T-helper 1 cell treated with Interleukin-12 subunit alpha and Interleukin-12 subunit beta and Interleukin-4 antibody, amounts not matched to agents 30 μg/mL and 1 μg/mL, for 36 hours (primary cell): ENCODE measurements at regions not wholly inside any gene's neighbourhood (a gene's known extent, or its start where the extent isn't known, plus 50 kb on each side); places are given as distances from the start of the nearest gene placed in this dataset.
"Not testable (repeated sequence)": the region's sequence is repeated elsewhere in the genome, so short reads cannot be mapped to it uniquely, and the experiment has no call there.

Experiments used
- H3K27ac Mint-ChIP-seq: one replicate; pipeline ENCODE4 v1.8.0; 2021; ENCODE audit warnings: mild to moderate bottlenecking, mixed read lengths
- H3K27me3 Mint-ChIP-seq: one replicate; pipeline ENCODE4 v1.8.0; 2021; ENCODE audit warnings: low read depth, mixed read lengths
- H3K36me3 Mint-ChIP-seq: one replicate; pipeline ENCODE4 v1.8.0; 2021; ENCODE audit warnings: low read depth, mixed read lengths
- H3K4me1 Mint-ChIP-seq: one replicate; pipeline ENCODE4 v1.8.0; 2021; ENCODE audit warnings: low read depth, mixed read lengths
- H3K4me3 Mint-ChIP-seq: one replicate; pipeline ENCODE4 v1.8.0; 2021; ENCODE audit warnings: mild to moderate bottlenecking, moderate library complexity, mixed read lengths
- H3K9me3 Mint-ChIP-seq: one replicate; pipeline ENCODE4 v1.8.0; 2021; ENCODE audit warnings: mixed read lengths

- no peaks in the 10 kb centered on the region for H3K36me3 Mint-ChIP-seq
- H3K4me3 Mint-ChIP-seq = no peak overlapping the region
- no peaks in the 10 kb centered on the region for H3K9me3 Mint-ChIP-seq
- H3K27ac Mint-ChIP-seq = no peak overlapping the region
- no peaks in the 10 kb centered on the region for H3K4me1 Mint-ChIP-seq
- H3K27me3 Mint-ChIP-seq = no peaks in the 10 kb centered on the region
Measured at GRCh38 chr3:127041933-127042332, 59.0 kb downstream of the PLXNA1 start.

GRCh38 chr3:127042634-127043033 is 59.7 kb downstream of the PLXNA1 start:
- Mint-ChIP-seq H3K36me3 (no peaks in the 10 kb centered on the region), H3K4me1 (no peaks in the 10 kb centered on the region), H3K9me3 (no peaks in the 10 kb centered on the region), H3K27ac (no peak overlapping the region), H3K4me3 (no peak overlapping the region), H3K27me3 (no peaks in the 10 kb centered on the region)

- Mint-ChIP-seq H3K9me3 (no peaks in the 10 kb centered on the region), H3K36me3 (no peaks in the 10 kb centered on the region)
Measured at GRCh38 chr3:127043041-127043641, 60.2 kb downstream of the PLXNA1 start.

DNA sequence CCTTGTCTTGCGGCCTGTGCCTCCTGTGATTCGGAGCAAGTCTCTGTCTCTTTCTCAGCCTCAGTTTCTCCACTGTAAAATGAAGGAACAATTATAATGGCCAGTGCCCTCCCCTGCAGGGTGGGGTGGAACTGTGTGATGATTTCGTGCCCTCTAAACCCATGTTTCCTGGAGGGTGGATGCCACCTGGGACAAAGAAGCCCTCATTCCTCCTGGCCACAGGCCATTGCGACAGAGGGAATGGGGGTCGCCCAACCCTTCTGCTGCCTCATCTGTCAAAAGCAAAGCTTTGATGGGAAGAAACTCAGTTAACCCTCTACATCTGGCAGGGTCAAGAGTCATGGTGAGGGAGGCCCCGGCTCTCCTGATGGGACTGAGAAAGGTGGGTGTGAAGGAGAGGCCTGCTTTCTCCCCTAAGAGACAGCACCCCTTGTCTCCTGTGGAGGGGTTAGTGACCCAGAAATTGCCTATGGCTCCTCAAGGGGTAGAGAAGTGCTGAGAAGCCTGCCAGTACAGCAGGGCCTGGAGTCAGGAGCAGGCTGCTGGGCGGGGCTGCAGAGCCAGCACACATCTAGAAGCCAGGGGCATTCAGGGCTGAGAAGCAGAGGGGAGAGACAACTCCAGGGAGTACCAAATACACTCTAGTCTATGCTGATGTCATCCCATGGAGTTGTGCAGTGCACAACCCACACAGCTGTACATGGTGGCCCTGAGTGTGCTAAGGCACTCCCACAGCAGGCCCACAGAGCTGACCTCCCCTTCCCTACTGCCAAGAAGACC is 61.0 kb downstream of the PLXNA1 start:
- Mint-ChIP-seq H3K9me3 (no peaks in the 10 kb centered on the region), H3K36me3 (no peaks in the 10 kb centered on the region), H3K4me1 (no peaks in the 10 kb centered on the region), H3K27ac (no peak overlapping the region), H3K27me3 (no peaks in the 10 kb centered on the region), H3K4me3 (no peak overlapping the region)

More at GRCh38 chr3:127043041-127043641, 60.2 kb downstream of the PLXNA1 start:
- H3K4me3 Mint-ChIP-seq = no peak overlapping the region
- H3K27me3 Mint-ChIP-seq = no peaks in the 10 kb centered on the region
- H3K27ac Mint-ChIP-seq = no peak overlapping the region
- no peaks in the 10 kb centered on the region for H3K4me1 Mint-ChIP-seq

DNA sequence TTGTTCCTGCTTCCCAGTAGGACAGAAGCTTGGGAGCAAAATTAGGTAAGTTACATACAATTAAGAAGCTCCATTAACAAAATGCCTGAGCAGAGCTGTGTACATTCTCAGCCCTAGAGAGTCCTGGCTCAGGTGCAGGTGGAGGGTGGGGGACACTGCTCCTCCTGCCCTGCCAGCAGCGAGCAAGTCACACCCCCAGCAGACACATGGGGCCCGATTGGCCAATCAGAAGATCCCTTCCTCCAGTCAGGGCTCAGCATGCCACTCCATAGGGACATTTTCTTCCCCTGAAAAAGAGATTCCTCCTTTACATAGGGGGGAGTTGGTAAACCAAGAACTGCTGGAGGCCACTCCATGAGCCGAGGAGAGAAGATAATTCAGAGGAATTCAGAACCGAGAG is 62.1 kb downstream of the PLXNA1 start:
- Mint-ChIP-seq H3K4me1 (no peaks in the 10 kb centered on the region), H3K4me3 (no peak overlapping the region), H3K27ac (no peak overlapping the region), H3K27me3 (no peaks in the 10 kb centered on the region), H3K36me3 (no peaks in the 10 kb centered on the region), H3K9me3 (no peaks in the 10 kb centered on the region)

- H3K27ac Mint-ChIP-seq = no peak overlapping the region
- H3K36me3 Mint-ChIP-seq = no peaks in the 10 kb centered on the region
- H3K4me3 Mint-ChIP-seq = no peak overlapping the region
- H3K9me3 Mint-ChIP-seq = no peaks in the 10 kb centered on the region
- H3K4me1 Mint-ChIP-seq = no peaks in the 10 kb centered on the region
- no peaks in the 10 kb centered on the region for H3K27me3 Mint-ChIP-seq
Measured at GRCh38 chr3:127045435-127046045, 62.6 kb downstream of the PLXNA1 start.

GRCh38 chr3:127046690-127047089 is 63.8 kb downstream of the PLXNA1 start:
- H3K27me3 Mint-ChIP-seq, H3K36me3 Mint-ChIP-seq, H3K4me1 Mint-ChIP-seq, H3K27ac Mint-ChIP-seq, H3K9me3 Mint-ChIP-seq, H3K4me3 Mint-ChIP-seq: not testable (repeated sequence)

DNA sequence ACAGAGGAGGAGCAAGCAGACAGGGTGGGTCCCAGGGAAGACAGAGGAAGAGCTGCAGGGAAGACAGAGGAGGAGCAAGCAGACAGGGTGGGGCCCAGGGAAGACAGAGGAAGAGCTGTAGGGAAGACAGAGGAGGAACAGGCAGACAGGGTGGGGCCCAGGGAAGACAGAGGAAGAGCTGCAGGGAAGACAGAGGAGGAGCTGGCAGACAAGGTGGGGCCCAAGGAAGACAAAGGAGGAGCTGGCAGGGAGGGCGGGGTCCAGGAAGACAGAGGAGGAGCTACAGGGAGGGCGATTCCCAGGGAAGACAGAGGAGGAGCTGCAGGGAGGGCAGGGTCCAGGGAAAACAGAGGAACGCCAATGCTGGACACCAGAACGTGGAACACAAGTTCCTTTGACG is 66.5 kb downstream of the PLXNA1 start:
- Mint-ChIP-seq H3K4me1 (no peaks in the 10 kb centered on the region), H3K4me3 (no peak overlapping the region), H3K27ac (no peak overlapping the region), H3K9me3 (no peaks in the 10 kb centered on the region), H3K36me3 (no peaks in the 10 kb centered on the region), H3K27me3 (no peaks in the 10 kb centered on the region)

DNA sequence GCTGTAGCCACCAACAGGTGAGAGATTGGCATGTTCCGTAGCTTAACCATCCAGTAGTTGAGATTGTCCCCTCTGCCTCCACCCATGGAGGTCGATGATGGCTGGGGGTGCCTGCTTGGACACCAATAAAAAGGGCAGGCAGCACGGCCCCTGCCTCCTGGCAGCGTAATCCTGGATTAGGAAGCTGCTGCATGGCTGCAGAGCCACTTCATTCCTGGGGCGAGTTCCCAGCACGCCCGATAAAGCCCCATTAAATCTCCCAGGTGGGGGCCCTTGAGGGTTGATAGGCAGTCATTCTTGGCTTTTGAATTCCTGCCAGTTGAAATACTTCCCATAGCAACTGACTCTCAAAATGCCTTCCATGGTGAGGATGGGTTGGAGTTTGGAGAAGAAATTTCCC is 67.8 kb downstream of the PLXNA1 start:
- Mint-ChIP-seq H3K4me3 (no peak overlapping the region), H3K27me3 (no peaks in the 10 kb centered on the region), H3K9me3 (peaks cover 7% of the 10 kb centered on the region), H3K27ac (no peak overlapping the region), H3K4me1 (no peaks in the 10 kb centered on the region), H3K36me3 (no peaks in the 10 kb centered on the region)

GRCh38 chr3:127052121-127052561 is 69.2 kb downstream of the PLXNA1 start:
- H3K9me3 Mint-ChIP-seq = peaks cover 7% of the 10 kb centered on the region
- no peak overlapping the region for H3K27ac Mint-ChIP-seq
- no peaks in the 10 kb centered on the region for H3K36me3 Mint-ChIP-seq
- H3K27me3 Mint-ChIP-seq = no peaks in the 10 kb centered on the region
- H3K4me1 Mint-ChIP-seq = no peaks in the 10 kb centered on the region
- H3K4me3 Mint-ChIP-seq = no peak overlapping the region

DNA sequence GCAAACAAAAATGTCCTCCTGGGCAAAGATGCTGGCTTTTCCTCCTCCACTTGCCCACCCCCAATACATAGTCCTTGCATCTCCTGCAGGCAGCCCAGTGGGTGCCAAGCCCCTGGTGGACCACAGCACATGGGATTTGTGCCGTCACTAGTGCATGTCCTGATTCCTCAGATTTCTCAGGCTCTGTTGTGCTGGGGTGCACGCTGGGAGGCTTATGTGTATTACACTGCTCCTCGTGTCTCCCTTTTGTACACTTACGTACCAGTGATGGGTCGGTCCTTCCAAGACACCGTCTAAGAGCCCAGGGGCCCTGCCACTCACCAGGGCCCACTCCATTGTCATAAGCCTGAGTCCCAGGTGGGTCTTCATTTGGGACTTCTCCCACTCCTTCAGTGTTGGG is 70.1 kb downstream of the PLXNA1 start:
- H3K27me3 Mint-ChIP-seq = no peaks in the 10 kb centered on the region
- no peaks in the 10 kb centered on the region for H3K4me1 Mint-ChIP-seq
- H3K9me3 Mint-ChIP-seq = peaks cover 14% of the 10 kb centered on the region
- no peak overlapping the region for H3K4me3 Mint-ChIP-seq
- H3K36me3 Mint-ChIP-seq = peaks cover 4% of the 10 kb centered on the region
- H3K27ac Mint-ChIP-seq = no peak overlapping the region

DNA sequence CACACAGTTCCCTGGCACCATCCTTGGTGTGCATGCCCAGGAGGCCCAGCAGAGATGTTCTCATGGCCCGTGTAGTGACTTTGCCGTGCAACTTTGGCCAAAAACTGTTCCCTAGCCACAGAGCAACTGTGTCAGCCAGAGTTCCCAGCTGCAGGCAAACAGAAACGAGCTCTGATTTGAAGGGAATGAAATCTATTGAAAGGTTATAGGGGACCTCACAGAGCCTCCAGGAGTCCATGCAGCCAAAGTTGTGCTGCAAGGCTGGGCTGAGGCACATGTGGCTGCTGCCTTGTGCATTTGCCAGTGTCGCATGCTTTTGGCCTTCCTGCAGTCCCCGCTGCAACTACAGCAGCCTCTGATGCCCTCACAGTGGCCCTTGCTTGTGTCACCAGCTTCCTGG is 70.5 kb downstream of the PLXNA1 start:
- H3K27ac Mint-ChIP-seq = no peak overlapping the region
- peaks cover 4% of the 10 kb centered on the region for H3K36me3 Mint-ChIP-seq
- H3K27me3 Mint-ChIP-seq = no peaks in the 10 kb centered on the region
- H3K9me3 Mint-ChIP-seq = peaks cover 14% of the 10 kb centered on the region
- no peak overlapping the region for H3K4me3 Mint-ChIP-seq
- no peaks in the 10 kb centered on the region for H3K4me1 Mint-ChIP-seq

DNA sequence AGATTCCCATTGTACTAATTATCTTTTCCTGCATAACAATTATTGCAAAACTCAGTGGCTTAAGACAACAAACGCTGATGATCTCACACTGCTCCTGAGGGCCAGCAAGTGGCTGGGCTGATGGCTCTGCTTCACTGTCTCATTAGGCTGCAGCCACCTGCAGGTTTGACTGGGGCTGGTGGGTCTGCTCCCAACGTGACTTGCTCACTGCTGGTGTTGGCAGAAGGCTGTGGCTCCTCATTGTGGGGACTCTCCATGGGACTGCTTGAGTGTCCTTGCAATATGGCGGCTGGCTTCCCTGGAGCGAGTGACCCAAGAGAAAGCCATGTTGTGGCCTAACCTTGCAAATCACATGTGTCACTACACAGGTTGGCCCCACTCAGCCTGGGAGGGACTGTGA is 71.1 kb downstream of the PLXNA1 start:
- H3K4me3 Mint-ChIP-seq = no peak overlapping the region
- H3K36me3 Mint-ChIP-seq = peaks cover 4% of the 10 kb centered on the region
- H3K27me3 Mint-ChIP-seq = no peaks in the 10 kb centered on the region
- no peak overlapping the region for H3K27ac Mint-ChIP-seq
- H3K9me3 Mint-ChIP-seq = peaks cover 14% of the 10 kb centered on the region
- no peaks in the 10 kb centered on the region for H3K4me1 Mint-ChIP-seq

GRCh38 chr3:127056281-127056680 is 73.4 kb downstream of the PLXNA1 start:
- Mint-ChIP-seq H3K27ac (no peak overlapping the region), H3K9me3 (peaks cover 14% of the 10 kb centered on the region), H3K27me3 (peaks cover 3% of the 10 kb centered on the region), H3K4me3 (no peak overlapping the region), H3K4me1 (no peaks in the 10 kb centered on the region), H3K36me3 (peaks cover 4% of the 10 kb centered on the region)

DNA sequence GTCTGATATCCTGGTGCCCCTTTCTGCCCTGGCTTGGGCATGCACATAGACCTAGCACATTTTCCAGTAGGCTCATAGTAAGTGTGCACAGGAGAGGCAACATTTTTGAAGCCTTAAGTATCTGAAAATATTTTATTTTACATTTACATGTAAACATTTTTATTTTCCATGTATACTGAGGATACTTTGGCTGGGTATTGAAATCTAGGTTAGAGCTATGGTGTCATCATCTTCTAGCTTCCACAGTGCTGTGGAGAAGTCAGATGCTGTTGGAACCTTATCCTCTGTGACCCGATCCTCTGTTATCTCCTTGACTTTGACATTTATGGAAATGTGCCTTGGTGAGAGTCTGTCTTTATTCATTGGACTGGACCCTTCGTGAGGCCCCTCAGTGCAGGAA is 74.1 kb downstream of the PLXNA1 start:
- no peak overlapping the region for H3K27ac Mint-ChIP-seq
- H3K4me3 Mint-ChIP-seq = no peak overlapping the region
- peaks cover 3% of the 10 kb centered on the region for H3K27me3 Mint-ChIP-seq
- peaks cover 4% of the 10 kb centered on the region for H3K36me3 Mint-ChIP-seq
- H3K9me3 Mint-ChIP-seq = peaks cover 14% of the 10 kb centered on the region
- no peaks in the 10 kb centered on the region for H3K4me1 Mint-ChIP-seq
